Right lobe of liver (tissue), 6 donors: ENCODE measurements at regions not wholly inside any gene's neighbourhood (a gene's known extent, or its start where the extent isn't known, plus 50 kb on each side); places are given as distances from the start of the nearest gene placed in this dataset.

Experiments
- ATAC-seq, 4 donors: fragments of 200-7000 bp; cut with Tn5 transposase; one replicate each; pipeline ENCODE4 v1.9.1; 2020; ENCODE audit warnings: mild to moderate bottlenecking in 4 of 4, moderate library complexity in 4 of 4
- DNase-seq, 3 donors: peaks; one replicate each; pipeline ENCODE4 v3.0.0-alpha.2; 2020
- H3K27ac ChIP-seq, 3 donors: fragments of 200-600 bp; one replicate each; pipeline ENCODE4 v1.8.0; 2022
- H3K27me3 ChIP-seq, 2 donors: fragments of 200-600 bp; one replicate each; pipeline ENCODE4 v1.8.0; 2022
- H3K36me3 ChIP-seq, 4 donors: fragments of 200-600 bp; sonication (generic) in 1 of 4; one replicate each; pipeline versions ENCODE4 v1.5.1 to v1.8.0; 2017 to 2022; ENCODE audit warnings: control low read depth in 1 of 4
- H3K4me1 ChIP-seq, 4 donors: fragments of 200-600 bp; sonication (generic) in 1 of 4; one replicate each; pipeline versions ENCODE4 v1.5.1 to v1.8.0; 2017 to 2022; ENCODE audit warnings: control low read depth in 1 of 4
- H3K4me3 ChIP-seq, 3 donors: fragments of 200-600 bp; one replicate each; pipeline ENCODE4 v1.8.0; 2022
- H3K9me3 ChIP-seq, 4 donors: fragments of 200-600 bp; sonication (generic) in 1 of 4; one replicate each; pipeline versions ENCODE4 v1.5.1 to v1.8.0; 2017 to 2022; ENCODE audit warnings: control low read depth in 1 of 4
- CTCF ChIP-seq, 4 donors: fragments of 200-600 bp in 3 of 4; fragments of 450-650 bp in 1 of 4; IDR thresholded peaks; one replicate each; pipeline versions ENCODE4 v1.5.1 to v1.8.0; 2016 to 2022; ENCODE audit warnings: antibody characterized with exemption in 4 of 4, mild to moderate bottlenecking in 2 of 4
- POLR2A ChIP-seq: fragments of 450-650 bp; IDR thresholded peaks from one replicate; pipeline ENCODE4 v1.6.1; 2017; ENCODE audit warnings: antibody characterized with exemption, mild to moderate bottlenecking
- WGBS: methylation state at CpG from one replicate; pipeline ENCODE4 v1.1.6; 2018; ENCODE audit warnings: low coverage, low lambda C conversion rate; ENCODE audit not compliant: insufficient coverage; ENCODE audit errors: missing lambda C conversion rate; 5-methylcytosine and 5-hydroxymethylcytosine counted together
- intact Hi-C, 2 donors: fragments of 100-400 bp; cut with DNase I; formaldehyde crosslinking; loops; one replicate each; pipeline versions ENCODE4 v1.11.2 to v1.14.1; 2022
- donor health status: DM: no; HTN: yes; CAD: no.
- donor health status: DM: no; HTN: no; CAD: no.
- donor health status: DM: no; HTN: no; CAD: no.
- donor health status: DM: no; HTN: yes; CAD: no.
- donor health status: DM: no; HTN: yes; CAD: no.

- intact Hi-C loops: no loop called here
- H3K4me1 ChIP-seq: no peaks in the 10 kb centered on the region
- no peaks in the 10 kb centered on the region for H3K36me3 ChIP-seq
- no peaks in the 10 kb centered on the region for H3K9me3 ChIP-seq
- no peak overlapping the region for H3K4me3 ChIP-seq
- DNase-seq: no peak
- ATAC-seq: no peak
- TF ChIP-seq CTCF (IDR thresholded peaks at IDR 0.05) (no peak), POLR2A (no peak)
- no peak overlapping the region for H3K27ac ChIP-seq
- no peaks in the 10 kb centered on the region for H3K27me3 ChIP-seq
These were observed 243.1 kb upstream of the ADGRB3 start for GRCh38 chr6:68391953-68392352.

- no peak overlapping the region for H3K27ac ChIP-seq
- H3K27me3 ChIP-seq: no peaks in the 10 kb centered on the region
- H3K4me1 ChIP-seq: no peaks in the 10 kb centered on the region
- H3K36me3 ChIP-seq: no peaks in the 10 kb centered on the region
- TF ChIP-seq POLR2A (no peak), CTCF (IDR thresholded peaks at IDR 0.05) (no peak)
- whole genome bisulfite sequencing: 50% methylated on average over 5 of the region's 5 CpGs
- H3K9me3 ChIP-seq: no peaks in the 10 kb centered on the region
- no peak for DNase-seq
- intact Hi-C loops: no loop called here
- no peak for ATAC-seq
- no peak overlapping the region for H3K4me3 ChIP-seq
These were observed 262.1 kb upstream of the ADGRB3 start for GRCh38 chr6:68372991-68373390.

- WGBS: 38% methylated on average over 1 of the region's 1 CpG
- intact Hi-C loops: no loop called here
- H3K36me3 ChIP-seq: no peaks in the 10 kb centered on the region
- no peaks in the 10 kb centered on the region for H3K4me1 ChIP-seq
- no peaks in the 10 kb centered on the region for H3K27me3 ChIP-seq
- TF ChIP-seq POLR2A: no peak
- no peak for TF ChIP-seq CTCF (IDR thresholded peaks at IDR 0.05)
- no peak overlapping the region for H3K4me3 ChIP-seq
- H3K9me3 ChIP-seq: no peaks in the 10 kb centered on the region
- DNase-seq (no peak), ATAC-seq (no peak)
- H3K27ac ChIP-seq: no peak overlapping the region
These were observed 266.2 kb upstream of the ADGRB3 start for GRCh38 chr6:68368845-68369244.

- 55% methylated on average over 2 of the region's 2 CpGs for WGBS
- Histone ChIP-seq H3K27ac (no peak overlapping the region), H3K9me3 (no peaks in the 10 kb centered on the region), H3K27me3 (no peaks in the 10 kb centered on the region), H3K4me3 (no peak overlapping the region), H3K36me3 (no peaks in the 10 kb centered on the region), H3K4me1 (no peaks in the 10 kb centered on the region)
- DNase-seq: no peak
- no peak for TF ChIP-seq CTCF (IDR thresholded peaks at IDR 0.05)
- TF ChIP-seq POLR2A: no peak
- no peak for ATAC-seq
- intact Hi-C loops: no loop called here
These were observed 270.7 kb upstream of the ADGRB3 start for GRCh38 chr6:68364271-68364805.

GRCh38 chr6:68343901-68344300 is 291.2 kb upstream of the ADGRB3 start:
- Histone ChIP-seq H3K4me1 (no peaks in the 10 kb centered on the region), H3K9me3 (no peaks in the 10 kb centered on the region), H3K27me3 (no peaks in the 10 kb centered on the region), H3K36me3 (no peaks in the 10 kb centered on the region), H3K27ac (no peak overlapping the region), H3K4me3 (no peak overlapping the region)
- DNase-seq: peak in 1 of 3 donors; percentile 40
- intact Hi-C loops: no loop called here
- peak; percentile 72 to 81 (median 78) for ATAC-seq
- no peak for TF ChIP-seq POLR2A
- TF ChIP-seq CTCF (IDR thresholded peaks at IDR 0.05): peak; percentile 28 to 60 (median 48)
- WGBS: 17% methylated on average over 1 of the region's 1 CpG
